IPS DF 6.9 (cell line): ENCODE measurements at regions not wholly inside any gene's neighbourhood (a gene's known extent, or its start where the extent isn't known, plus 50 kb on each side); places are given as distances from the start of the nearest gene placed in this dataset.

Source experiments
- DNase-seq: peaks from one replicate; pipeline ENCODE4 v3.0.0-alpha.2; 2013; ENCODE audit warnings: low read depth, low spot score
- H3K27ac ChIP-seq: one replicate; pipeline ENCODE4 v1.5.1; 2013; ENCODE audit warnings: low read length, control low read depth
- H3K27me3 ChIP-seq: 2 replicates; pipeline ENCODE4 v1.6.1; 2013; ENCODE audit warnings: mild to moderate bottlenecking, low read length; ENCODE audit not compliant: control insufficient read depth, insufficient read depth
- H3K36me3 ChIP-seq: 2 replicates; pipeline ENCODE4 v1.6.1; 2013; ENCODE audit warnings: low read length; ENCODE audit not compliant: control insufficient read depth, insufficient read depth
- H3K4me1 ChIP-seq: 2 replicates; pipeline ENCODE4 v1.6.1; 2013; ENCODE audit warnings: low read length; ENCODE audit not compliant: control insufficient read depth, insufficient read depth
- H3K4me3 ChIP-seq: 2 replicates; pipeline ENCODE4 v1.5.1; 2013; ENCODE audit warnings: mild to moderate bottlenecking, low read length
- H3K9me3 ChIP-seq: 2 replicates; pipeline ENCODE4 v1.6.1; 2013; ENCODE audit warnings: low read length, inconsistent platforms; ENCODE audit not compliant: control insufficient read depth, insufficient read depth
- WGBS: extraction: QIAGEN DNeasy Blood & Tissue Kit; methylation state at CpG from one replicate; pipeline ENCODE4 v1.1.7; 2013; ENCODE audit warnings: mixed read lengths, missing lambda C conversion rate; ENCODE audit not compliant: insufficient read length, insufficient coverage; 5-methylcytosine and 5-hydroxymethylcytosine counted together

- no peaks in the 10 kb centered on the region for H3K27me3 ChIP-seq
- no CpG with 5 or more reads among the region's 5 CpGs for WGBS
- no peak overlapping the region for H3K4me3 ChIP-seq
- H3K4me1 ChIP-seq: no peaks in the 10 kb centered on the region
- no peaks in the 10 kb centered on the region for H3K36me3 ChIP-seq
- no peak overlapping the region for H3K27ac ChIP-seq
- H3K9me3 ChIP-seq: no peaks in the 10 kb centered on the region
- no peak for DNase-seq
Measured at GRCh38 chr2:191557841-191558240, 120.1 kb upstream of the NABP1 start.

GRCh38 chr2:191559569-191559968 lies 118.4 kb upstream of the NABP1 start:
- Histone ChIP-seq H3K9me3 (no peaks in the 10 kb centered on the region), H3K27me3 (no peaks in the 10 kb centered on the region), H3K36me3 (no peaks in the 10 kb centered on the region), H3K4me3 (no peak overlapping the region), H3K4me1 (no peaks in the 10 kb centered on the region), H3K27ac (no peak overlapping the region)
- no peak for DNase-seq
- no CpG with 5 or more reads among the region's 4 CpGs for WGBS

GRCh38 chr2:191560411-191560980 lies 117.4 kb upstream of the NABP1 start:
- no peaks in the 10 kb centered on the region for H3K36me3 ChIP-seq
- H3K9me3 ChIP-seq: no peaks in the 10 kb centered on the region
- no peak overlapping the region for H3K4me3 ChIP-seq
- WGBS: no CpG with 5 or more reads among the region's 13 CpGs
- H3K27me3 ChIP-seq: no peaks in the 10 kb centered on the region
- DNase-seq: no peak
- H3K4me1 ChIP-seq: no peaks in the 10 kb centered on the region
- no peak overlapping the region for H3K27ac ChIP-seq

GRCh38 chr2:191565120-191565519 lies 112.8 kb upstream of the NABP1 start:
- Histone ChIP-seq H3K4me1 (no peaks in the 10 kb centered on the region), H3K36me3 (no peaks in the 10 kb centered on the region), H3K27ac (no peak overlapping the region), H3K27me3 (no peaks in the 10 kb centered on the region), H3K9me3 (no peaks in the 10 kb centered on the region), H3K4me3 (no peak overlapping the region)
- DNase-seq: no peak
- no CpG with 5 or more reads among the region's 3 CpGs for WGBS

DNA sequence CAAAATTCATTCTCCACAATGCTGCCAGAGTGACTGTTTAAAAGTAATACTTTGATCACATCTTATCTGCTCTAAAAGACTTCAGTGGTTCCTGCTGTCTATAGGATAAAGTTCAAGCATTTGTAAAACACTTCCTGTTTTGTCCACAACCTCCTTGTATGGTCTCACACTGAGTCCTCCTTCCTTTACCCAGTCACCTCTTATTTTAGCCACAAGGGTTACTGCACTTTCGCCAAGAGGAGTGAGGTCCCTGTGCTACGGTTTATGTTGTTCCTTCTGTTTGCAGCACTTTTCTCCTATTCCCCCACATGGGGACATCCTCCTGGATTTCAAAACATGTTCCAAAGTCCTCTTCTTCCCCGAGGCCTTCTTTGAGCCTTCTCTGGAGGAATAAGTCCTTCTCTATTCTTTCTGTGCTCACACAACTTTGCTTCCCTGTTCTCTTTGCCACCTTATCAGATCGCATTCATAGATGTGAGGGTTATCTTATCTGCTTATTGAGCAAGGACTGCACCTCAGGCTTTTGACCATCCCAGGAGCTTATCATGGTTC lies 112.2 kb upstream of the NABP1 start:
- no CpG with 5 or more reads among the region's 4 CpGs for WGBS
- no peak overlapping the region for H3K27ac ChIP-seq
- DNase-seq: no peak

GRCh38 chr2:191566344-191566743 lies 111.6 kb upstream of the NABP1 start:
- no peaks in the 10 kb centered on the region for H3K4me1 ChIP-seq
- no peak overlapping the region for H3K27ac ChIP-seq
- no peaks in the 10 kb centered on the region for H3K27me3 ChIP-seq
- peak; percentile 79 for DNase-seq
- WGBS: no CpG with 5 or more reads among the region's 8 CpGs
- no peaks in the 10 kb centered on the region for H3K9me3 ChIP-seq
- no peak overlapping the region for H3K4me3 ChIP-seq
- no peaks in the 10 kb centered on the region for H3K36me3 ChIP-seq

More for the DNA sequence above, 112.2 kb upstream of the NABP1 start:
- Histone ChIP-seq H3K4me3 (no peak overlapping the region), H3K9me3 (no peaks in the 10 kb centered on the region), H3K27me3 (no peaks in the 10 kb centered on the region), H3K36me3 (no peaks in the 10 kb centered on the region), H3K4me1 (no peaks in the 10 kb centered on the region)

DNA sequence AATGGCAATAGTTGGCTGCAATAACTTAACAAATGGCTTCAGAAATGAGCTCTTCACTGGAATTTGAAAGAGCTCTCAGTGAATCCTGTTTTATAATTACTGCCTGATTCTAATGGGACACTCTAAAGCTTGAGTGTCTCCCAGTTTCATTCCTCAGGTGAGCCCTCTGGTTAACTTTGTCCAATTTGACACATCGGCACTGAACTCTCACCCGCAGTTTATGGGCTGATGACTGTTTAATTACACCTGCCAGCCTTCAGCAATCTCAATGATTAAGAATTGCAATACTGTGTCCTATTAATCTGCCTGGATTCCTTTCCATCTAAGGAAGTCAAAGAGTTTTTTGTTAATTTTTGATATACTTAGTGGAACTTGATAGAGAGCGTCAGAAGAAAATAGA lies 110.7 kb upstream of the NABP1 start:
- H3K27me3 ChIP-seq: no peaks in the 10 kb centered on the region
- no peak overlapping the region for H3K27ac ChIP-seq
- H3K36me3 ChIP-seq: no peaks in the 10 kb centered on the region
- DNase-seq: no peak
- H3K9me3 ChIP-seq: no peaks in the 10 kb centered on the region
- no peaks in the 10 kb centered on the region for H3K4me1 ChIP-seq
- no CpG with 5 or more reads among the region's 3 CpGs for WGBS
- H3K4me3 ChIP-seq: no peak overlapping the region

GRCh38 chr2:191569025-191569424 lies 108.9 kb upstream of the NABP1 start:
- no CpG with 5 or more reads among the region's 2 CpGs for WGBS
- Histone ChIP-seq H3K9me3 (no peaks in the 10 kb centered on the region), H3K4me3 (no peak overlapping the region), H3K4me1 (no peaks in the 10 kb centered on the region), H3K36me3 (no peaks in the 10 kb centered on the region), H3K27me3 (no peaks in the 10 kb centered on the region), H3K27ac (no peak overlapping the region)
- no peak for DNase-seq

DNA sequence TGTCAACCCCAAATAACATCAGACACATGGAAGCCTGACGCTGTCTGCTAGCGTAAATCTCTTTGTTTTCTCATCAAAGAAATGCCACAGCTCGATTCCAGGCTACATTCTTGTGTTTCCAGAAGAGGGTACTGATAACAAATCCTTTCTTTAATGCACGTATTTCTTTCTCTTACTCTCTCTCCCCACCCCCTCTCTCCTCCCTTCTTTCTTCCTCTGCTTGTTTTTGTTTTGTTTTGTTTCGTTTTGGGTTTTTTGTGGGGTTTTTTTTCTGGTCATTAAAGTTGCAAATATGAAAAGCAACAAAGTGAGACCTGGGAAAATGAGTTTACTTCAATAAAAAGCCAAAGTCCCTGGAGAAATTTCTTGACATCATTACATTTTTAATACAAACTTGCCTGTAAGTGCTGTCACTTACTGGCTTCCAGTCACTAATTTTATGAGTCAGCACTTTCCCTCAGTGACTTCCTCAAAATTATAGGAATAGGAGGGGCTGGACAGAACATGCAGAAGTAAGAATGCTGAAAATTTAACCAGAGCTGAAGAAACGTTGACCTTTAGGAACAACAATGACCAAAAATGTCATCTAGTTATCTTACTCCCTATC lies 106.7 kb upstream of the NABP1 start:
- H3K9me3 ChIP-seq: no peaks in the 10 kb centered on the region
- H3K36me3 ChIP-seq: no peaks in the 10 kb centered on the region
- H3K4me1 ChIP-seq: no peaks in the 10 kb centered on the region
- no peak overlapping the region for H3K27ac ChIP-seq
- no peak overlapping the region for H3K4me3 ChIP-seq
- WGBS: no CpG with 5 or more reads among the region's 6 CpGs
- H3K27me3 ChIP-seq: no peaks in the 10 kb centered on the region
- no peak for DNase-seq

DNA sequence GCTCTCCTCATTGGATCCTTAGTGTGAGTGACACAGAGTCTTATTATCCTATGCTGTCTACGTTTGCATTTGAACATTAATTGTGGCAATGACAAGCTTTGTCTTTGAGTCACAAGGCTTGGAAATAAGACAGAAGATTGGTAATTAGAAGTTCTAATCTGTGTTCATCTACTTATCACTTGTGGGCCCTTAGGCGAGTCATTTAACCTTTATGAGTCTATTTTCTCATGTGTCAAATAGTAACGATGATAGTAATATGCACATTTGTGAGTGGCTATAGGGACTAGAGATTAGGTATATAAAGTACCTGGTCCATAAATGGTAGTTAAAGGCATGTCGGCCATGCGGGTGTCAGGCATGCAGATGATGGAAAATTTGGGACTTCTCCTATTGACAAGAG lies 105.6 kb upstream of the NABP1 start:
- H3K27ac ChIP-seq: no peak overlapping the region
- H3K4me3 ChIP-seq: no peak overlapping the region
- no peaks in the 10 kb centered on the region for H3K36me3 ChIP-seq
- H3K9me3 ChIP-seq: no peaks in the 10 kb centered on the region
- no peaks in the 10 kb centered on the region for H3K27me3 ChIP-seq
- DNase-seq: no peak
- no CpG with 5 or more reads among the region's 5 CpGs for WGBS
- no peaks in the 10 kb centered on the region for H3K4me1 ChIP-seq

DNA sequence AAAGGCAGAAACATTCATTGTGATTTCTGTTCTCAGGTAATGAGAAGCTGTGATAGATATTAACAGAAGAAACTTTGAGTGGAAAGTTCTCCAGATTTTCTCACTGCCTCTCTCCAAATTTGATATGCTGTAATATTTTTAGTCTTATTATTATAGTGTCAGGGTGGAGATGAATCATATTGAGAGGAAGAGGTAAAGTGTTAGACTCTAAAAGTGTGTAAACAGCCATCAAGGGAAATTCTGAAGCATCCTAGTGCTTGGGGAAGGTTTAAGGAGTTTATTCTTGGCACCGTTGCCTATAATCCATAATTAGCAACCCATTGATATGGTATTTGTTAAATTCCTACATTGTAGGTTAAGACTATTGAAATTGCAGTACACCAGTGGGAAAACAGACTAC lies 104.7 kb upstream of the NABP1 start:
- Histone ChIP-seq H3K9me3 (no peaks in the 10 kb centered on the region), H3K27me3 (no peaks in the 10 kb centered on the region), H3K4me3 (no peak overlapping the region), H3K27ac (no peak overlapping the region), H3K4me1 (no peaks in the 10 kb centered on the region), H3K36me3 (no peaks in the 10 kb centered on the region)
- no peak for DNase-seq
- no CpG with 5 or more reads among the region's 1 CpG for WGBS
